Hippocampal formation (tissue), 2 donors: ENCODE measurements at regions not wholly inside any gene's neighbourhood (a gene's known extent, or its start where the extent isn't known, plus 50 kb on each side); places are given as distances from the start of the nearest gene placed in this dataset.

Experiments used
- DNase-seq, 2 donors: peaks; one replicate each; lab custom pipeline; 2025; lab: John Stamatoyannopoulos, UW

DNA sequence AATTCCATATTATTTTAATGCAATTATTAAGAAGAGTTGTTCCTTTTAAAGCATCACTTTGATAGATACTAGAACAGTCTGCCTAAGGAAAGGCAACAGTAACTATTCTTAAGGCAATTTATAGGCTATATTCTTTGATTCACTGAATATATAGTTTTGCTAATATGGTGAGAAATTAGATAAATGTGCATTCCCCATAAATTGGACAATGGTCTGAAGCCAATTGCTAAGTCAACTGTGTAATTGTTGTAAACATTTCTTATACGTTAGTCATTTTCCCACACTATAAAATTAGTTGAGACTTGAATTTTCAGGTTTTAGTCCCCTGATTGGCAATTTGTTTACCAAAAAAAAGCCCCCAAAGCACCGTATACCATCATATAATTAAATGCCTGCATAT lies 263.0 kb upstream of the NECTIN3 start:
- no peak for DNase-seq

DNA sequence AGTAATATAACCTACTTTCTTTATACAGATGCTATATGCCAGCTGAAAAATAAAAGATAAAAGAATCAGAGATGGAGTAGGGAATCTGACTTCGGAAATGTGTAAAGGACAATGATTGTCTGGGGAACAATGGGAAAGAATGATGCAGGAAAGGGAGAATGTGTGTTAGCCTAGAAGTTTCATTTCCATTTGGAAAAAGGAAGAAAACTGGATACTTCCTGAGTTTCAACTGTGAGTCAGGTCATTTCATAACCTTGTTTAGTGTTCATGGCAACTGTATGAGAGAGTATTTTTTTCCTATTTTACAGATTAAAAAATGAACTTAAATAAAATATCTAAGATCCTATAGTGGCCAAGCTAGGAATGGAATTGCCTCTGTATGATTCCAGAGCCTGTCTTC lies 261.3 kb upstream of the NECTIN3 start:
- DNase-seq: no peak

DNA sequence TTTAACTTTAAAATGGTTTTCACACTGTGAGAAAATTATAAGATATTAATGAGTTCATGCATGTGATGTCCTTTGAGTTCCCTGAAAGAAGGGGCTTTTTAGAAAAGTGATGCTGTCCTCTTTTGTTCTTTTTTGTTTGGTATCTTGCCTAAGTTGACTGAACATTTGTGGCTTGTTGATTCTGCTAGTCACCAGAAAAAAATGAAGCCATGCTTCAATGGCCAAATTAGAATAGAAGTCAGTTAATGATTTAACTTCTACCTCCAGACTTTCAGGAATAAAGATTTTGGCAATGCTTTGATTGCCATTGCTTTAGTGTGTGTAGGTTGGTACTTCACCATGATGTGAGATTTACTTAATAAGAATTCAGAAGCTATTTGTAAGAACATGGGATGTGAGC lies 260.6 kb upstream of the NECTIN3 start:
- no peak for DNase-seq

DNA sequence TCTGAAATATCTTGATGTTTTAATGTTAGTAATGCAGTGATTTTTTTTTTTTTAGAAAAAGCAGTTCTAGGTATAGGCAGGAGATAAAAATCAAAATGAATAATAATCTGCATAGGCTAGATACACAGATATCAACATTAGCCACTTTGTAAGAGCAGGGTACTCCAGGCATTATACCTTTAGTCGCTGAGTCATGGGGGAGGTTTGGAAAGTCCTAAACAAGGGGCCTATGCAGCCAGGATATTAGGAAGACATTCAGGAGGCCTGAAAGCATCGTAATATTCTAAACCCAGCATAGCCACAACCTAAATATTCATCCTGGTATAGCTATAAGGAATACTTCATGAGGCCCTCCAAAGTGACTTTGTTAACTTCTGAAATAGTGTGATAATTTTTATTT lies 258.1 kb upstream of the NECTIN3 start:
- no peak for DNase-seq

DNA sequence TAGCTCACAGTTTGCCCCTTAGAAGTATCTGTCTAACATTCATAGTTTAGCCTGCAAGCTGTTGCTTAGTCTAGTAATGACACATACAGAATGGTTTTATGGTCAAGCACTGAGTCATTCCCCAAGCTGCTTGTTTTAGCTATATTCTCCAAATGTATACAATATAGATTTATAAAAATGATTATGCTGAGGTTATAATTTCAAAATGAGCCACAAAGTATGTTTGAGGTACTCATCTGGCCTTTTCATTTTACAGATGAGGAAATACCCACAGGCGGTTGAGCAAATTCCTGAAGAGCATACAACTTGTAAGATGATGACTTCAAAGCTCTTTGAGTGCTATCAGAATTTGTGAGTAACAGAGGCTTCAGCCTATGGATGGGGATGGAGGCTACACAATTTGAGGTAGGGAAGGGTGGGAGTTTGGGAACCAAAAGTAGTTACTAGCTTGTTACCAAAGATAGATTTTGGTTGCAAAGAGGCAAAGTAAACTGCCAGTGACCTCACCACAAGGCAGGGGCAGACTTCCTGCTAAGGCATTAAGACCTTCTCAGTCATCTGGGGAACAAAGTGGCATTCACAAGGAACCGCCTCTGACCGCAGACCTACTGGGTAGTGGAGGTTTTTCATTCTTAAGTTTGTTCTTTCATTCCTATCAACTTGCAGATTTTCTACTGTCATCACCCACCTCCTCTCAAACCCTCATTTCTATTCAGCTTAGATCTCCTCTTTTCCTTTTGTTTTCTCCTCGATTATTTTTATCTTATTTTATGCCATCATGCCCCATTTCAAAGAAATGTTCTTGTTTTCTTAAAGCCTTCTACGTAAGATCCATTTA lies 257.2 kb upstream of the NECTIN3 start:
- DNase-seq: no peak

DNA sequence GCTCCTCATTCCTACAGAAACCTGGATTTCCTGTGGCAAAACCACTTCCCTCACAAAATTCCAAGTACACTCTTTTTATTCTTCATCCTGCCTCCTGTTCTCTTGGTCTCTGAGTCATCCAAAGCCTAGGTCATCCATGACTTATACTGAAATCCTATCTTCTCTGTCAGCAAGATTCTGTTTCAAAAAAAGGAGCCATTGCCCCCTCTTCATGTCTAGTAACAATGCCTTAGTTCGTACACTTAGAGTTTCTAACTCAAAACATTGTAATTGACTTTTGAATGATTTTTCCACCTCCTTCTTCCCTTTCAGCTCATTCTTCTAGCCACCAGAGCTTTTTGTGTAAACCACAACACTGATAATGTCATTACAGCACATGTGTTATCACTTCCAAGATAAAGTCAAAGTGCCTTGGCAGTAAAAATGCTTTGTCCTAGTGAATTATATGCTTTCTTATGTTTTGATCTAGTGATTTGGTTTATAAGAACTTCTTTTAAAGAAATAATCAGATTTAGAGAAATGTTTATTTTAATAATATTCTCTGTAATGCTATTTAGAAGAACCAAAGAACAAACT lies 256.5 kb upstream of the NECTIN3 start:
- no peak for DNase-seq

DNA sequence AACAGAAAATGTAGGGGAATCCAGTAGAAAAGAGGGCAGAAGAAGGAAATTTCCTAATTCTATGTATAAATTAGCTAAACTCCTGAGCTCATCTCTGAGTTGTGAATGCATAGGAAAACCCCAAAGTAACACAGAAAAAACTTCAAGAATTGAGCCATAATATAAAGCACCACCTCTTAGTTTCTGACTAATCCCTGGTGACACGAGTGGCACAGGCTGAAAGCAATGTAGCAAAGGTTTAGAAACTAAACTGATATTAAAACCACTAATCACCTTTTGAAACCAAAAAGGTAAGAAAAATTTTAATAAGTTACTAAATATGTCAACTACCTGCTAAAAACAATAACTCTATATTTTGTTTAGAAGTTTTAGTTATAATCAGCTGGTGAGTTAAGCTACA lies 255.6 kb upstream of the NECTIN3 start:
- no peak for DNase-seq

DNA sequence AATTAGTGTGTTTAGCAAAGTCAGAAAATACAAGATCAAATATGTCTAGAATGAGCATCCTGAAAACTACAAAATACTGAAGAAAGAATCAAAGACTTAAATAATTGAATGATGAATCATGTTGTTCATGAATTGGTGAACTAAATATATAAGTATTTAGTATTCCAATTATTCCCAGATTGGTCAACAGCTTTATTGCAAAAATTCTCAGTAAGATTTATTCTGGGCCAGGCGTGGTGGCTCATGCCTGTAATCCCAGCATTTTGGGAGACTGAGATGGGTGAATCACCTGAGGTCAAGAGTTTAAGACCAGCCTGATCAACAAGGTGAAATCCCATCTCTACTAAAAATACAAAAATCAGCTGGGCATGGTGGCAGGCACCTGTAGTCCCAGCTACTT lies 250.0 kb upstream of the NECTIN3 start:
- no peak for DNase-seq

DNA sequence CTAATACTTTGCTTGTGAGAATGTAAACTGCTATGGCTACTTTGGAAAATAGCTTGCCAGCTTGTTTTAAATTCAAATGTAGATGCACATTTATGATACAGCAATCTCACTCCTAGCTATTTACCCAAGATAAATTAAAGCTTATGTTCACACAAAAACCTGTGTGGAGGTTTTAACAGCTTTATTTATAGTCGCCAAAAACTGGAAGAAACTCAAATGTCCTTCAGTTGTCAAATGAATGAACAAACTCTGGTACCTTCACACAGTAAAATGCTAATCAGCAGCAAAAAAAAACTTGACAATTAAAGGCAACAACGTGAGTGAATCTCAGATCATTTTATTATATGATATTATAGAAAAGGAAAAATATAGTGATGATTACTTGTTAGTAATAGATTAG lies 248.6 kb upstream of the NECTIN3 start:
- no peak for DNase-seq

DNA sequence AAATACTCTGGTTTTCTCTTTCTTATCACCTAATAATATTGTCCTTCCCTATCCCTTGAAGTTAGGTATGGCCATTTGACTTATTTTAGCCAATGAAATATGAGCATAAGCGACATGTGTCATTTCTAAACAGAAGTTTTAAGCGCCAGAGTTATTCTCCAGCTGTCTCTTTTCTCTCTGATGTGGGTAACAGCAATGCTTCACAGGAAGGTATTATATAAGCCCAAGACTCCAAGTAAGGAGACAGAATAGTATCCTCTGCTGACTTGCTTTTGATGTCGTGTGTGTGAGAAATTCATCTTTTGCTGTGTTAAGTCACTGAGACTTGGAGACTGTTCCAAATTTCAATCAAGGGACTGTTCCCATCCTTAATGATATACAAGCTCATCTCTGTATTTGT lies 224.6 kb upstream of the NECTIN3 start:
- no peak for DNase-seq

DNA sequence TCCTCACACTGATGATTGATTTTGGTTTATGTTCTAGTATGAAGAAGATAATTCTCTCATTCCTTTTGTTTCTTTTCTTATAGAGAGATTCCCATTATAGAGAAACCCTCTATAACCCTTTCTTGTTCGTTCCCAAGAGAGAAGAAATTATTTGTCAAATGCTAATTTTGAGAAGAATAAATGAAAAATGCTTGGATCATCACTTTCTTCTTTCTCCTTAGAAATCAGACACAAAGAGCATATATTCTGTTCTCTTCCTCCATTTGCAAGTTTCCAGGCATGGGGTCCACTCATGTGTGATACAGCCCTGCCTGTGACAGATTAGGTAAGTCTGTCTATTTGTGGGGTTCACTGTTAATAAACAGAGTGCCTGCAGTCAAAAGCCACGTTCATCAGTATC lies 222.6 kb upstream of the NECTIN3 start:
- DNase-seq: no peak

DNA sequence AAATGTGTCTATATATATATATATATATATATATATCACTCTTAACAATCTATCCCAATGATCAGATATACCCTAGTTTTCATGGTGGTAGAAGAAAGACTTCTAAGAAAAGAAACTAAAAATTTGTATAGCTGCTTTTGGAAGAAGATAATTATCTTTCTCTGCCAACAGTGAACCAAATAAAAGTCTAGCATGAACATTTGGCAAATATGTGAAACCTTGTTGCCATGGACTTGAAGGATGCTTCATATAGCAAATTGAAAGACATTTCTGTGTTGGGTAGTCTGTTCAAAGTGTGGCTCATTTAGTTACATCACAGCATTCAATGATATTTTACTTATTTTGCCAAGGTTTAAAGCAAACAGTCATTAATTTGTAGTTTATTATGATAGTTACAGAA lies 219.9 kb upstream of the NECTIN3 start:
- no peak for DNase-seq

DNA sequence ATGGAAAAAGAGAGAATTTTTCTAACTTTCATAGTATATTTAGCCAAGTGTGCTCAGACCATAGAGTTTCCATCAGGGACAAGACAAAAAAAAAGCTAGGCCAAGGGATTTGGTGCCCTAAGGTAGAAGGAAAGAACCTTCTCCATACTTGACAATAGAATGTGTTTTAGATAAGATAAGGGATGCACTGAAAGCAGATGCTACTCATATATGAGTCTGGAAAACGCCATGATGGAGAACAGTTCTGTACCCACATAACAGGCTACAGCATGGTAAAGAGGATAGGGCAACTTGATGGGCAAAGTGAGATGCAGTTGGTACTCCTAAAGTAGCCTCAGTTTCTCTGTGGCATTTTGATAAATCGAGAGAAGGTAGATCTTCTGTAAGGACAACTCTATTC lies 216.4 kb upstream of the NECTIN3 start:
- DNase-seq: no peak

DNA sequence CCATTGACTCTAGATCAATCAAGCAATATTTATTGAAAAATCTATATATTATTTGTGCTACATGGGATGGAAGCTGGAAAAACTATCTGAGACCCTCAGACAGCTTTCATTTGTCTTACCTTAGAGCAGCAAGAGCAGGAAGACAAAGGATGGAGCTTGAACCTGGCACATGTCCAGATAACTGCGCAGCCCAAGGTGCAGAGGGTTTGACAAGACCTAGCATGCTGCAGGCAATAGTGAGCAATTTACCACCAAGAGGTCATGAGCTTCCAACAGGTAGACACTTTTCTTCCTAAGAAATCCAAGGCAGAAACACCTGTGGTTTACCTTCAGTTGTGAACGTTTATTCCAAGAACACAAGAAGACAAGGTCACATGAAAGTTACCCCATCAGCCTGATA lies 214.7 kb upstream of the NECTIN3 start:
- no peak for DNase-seq

DNA sequence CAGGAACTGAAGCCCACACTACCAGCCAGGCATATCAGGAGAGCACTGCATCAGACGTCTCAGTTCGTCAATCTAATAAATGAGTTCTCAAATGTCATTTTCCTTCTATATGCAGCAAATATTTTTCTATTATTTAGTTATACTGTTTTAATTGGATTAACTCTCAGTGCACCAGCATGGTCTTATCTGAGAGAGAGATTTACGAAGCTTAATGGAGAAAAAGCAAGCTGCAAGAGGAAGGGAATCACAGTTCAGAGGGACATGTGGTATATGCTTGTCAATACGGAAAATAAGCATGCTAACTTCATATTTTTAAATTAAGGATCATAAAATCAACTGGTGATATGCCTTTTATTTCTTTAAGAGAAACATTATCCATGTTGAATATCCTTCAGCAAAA lies 213.1 kb upstream of the NECTIN3 start:
- no peak for DNase-seq

DNA sequence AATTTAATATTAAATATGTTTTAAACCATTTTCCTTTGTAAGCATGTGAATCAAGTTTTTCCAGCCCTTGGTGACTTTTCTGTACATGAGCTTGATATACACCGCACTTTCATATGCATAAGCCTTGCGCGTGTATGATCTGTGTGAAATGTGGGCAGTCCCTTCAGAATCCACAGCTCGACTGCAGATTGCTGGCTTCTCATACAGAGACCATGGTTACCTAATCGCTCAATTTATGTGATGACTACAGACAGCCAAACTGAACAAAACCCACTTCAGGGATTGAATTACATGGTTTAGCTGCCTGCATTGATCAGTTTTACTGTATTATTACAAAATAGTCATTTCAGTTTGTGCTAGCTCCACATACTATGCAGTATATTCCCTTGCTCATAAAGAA lies 212.3 kb upstream of the NECTIN3 start:
- DNase-seq: no peak

DNA sequence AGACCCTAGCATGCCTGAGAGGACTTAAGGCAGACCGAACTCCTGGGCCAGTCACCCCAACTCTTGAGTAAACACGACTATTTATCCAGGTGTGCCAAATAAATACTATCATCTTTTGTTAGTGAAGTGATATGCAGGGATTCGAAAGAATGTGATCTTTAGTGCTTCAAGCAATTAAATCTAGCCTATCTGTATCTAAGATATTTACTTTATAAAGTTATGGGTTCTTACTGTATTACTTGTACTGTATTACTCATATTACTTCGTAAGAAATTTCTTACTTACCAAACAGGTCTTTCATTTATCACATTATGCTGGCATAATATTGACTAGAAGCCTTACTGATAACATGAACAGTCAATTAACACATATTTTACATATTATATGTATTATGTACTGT lies 211.6 kb upstream of the NECTIN3 start:
- no peak for DNase-seq

DNA sequence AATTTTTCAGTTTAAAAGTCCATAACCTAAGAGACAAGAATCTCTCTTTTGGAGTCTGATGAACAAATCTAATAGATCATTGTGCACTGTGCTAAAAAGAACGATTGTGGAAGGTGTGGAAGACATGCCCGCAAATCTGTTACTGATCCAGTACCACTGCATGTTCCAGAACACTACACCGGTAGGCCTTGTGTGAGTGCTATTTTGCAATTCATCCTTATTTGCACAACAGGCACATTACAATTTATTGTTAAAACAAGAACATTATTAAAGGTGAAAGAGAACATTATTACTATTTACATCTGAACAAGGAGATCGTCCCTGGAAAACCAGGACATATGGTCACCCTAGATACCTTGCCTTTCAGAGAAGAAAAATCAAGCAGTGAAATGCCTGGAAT lies 205.7 kb upstream of the NECTIN3 start:
- no peak for DNase-seq

DNA sequence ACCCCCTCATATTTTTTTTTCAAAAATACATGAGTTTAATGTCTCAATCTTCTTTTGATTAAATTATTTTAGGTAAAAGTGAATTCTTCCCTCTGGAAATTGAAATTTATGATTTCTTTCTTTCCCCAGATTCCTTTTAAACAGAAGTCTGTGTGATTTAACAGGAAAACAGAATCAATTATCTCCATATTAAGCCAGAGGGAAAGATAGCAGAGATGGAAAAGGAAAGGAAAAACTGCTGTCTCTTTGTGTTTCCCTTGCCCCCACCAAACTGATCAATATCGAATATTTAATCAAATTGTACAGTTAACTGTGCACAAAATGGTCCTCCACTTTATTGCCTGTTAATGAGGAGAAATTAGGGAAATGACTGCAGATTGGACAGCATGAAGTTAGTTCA lies 203.5 kb upstream of the NECTIN3 start:
- DNase-seq: no peak

DNA sequence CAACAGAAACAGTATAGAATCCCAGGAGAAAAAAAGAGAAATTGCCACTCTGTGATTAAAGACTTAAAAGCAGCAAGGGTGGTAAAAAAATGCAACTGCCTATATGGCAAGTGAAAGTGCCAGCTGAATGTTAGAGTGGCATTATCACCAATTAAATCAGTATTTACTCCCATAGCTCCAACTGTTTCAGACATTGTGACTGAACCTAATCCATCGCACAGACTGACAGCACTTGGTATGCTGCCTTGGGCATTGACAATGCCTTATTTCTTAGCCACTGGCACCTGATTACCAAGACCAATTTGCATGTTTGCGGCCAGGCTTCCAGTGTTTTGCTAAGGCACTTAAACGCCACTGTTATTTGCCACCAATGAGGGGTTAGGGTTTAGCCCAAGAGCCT lies 201.9 kb upstream of the NECTIN3 start:
- no peak for DNase-seq

DNA sequence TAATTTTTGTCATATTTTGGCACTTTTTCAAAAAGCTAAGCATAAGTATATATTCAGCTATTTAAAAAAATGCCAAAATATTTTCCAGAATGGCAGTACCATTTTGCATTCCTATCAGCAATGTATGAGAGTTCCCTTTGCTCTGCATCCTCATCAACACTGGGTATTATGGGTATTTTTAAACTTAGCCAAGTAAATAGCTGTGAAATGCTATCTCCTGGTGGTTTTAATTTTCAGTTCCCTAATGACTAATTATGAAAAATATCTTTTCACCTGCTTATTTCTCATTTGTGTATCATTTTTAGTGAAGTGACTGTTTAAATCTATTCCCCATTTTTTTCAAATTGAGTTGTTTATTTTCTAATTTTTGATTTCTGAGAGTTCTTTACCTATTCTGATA lies 199.7 kb upstream of the NECTIN3 start:
- DNase-seq: no peak

DNA sequence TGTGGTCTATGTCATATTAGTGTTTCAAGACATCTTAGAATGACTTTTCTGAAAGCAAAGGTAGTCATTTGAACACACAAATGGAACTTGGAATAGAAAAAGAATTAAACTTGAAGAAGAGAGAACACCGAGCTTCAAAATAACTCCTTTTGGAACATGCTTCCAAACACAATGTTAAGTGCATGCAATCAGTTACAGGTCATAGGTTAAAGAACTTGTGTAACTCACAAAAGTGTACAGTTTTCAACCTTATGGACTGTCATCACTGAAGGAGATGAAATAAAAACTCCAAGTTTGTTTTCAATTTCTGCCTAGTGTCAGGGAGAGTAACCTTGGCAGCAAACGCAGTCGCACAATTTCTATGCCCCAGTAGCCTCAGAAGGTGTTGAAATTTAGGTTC lies 192.9 kb upstream of the NECTIN3 start:
- DNase-seq: no peak

DNA sequence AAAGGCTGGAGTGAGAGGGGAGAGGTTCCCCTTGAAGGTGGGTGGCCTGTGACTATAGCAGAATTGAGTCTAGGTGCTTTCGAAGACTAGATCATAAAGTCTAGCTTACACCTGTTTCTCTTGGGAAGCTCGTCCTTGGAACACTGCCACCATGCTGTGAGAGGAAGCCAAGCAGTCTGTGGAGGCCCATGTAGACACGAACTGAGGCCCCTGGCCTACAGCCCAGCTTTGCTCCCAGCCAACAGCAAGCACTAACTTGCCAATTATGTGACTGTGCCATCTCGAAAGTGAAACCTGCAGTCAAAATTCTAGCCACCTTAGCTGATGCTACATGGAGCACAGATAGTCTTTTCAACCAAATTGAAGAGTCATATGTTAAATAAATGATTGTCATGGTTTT lies 190.5 kb upstream of the NECTIN3 start:
- peak; percentile 10 to 38 for DNase-seq
